ENCODE measurements at regions not wholly inside any gene's neighbourhood (a gene's known extent, or its start where the extent isn't known, plus 50 kb on each side); places are given as distances from the start of the nearest gene placed in this dataset.
"Not testable (repeated sequence)": the region's sequence is repeated elsewhere in the genome, so short reads cannot be mapped to it uniquely, and the experiment has no call there.

GRCh38 chr1:149246212-149246611, 142.9 kb upstream of the NBPF9 start:
- BruUV-seq (replicated peaks); CTCF ChIA-PET; intact Hi-C loops (cut with micrococcal nuclease; ENCODE audit: unreplicated experiment): not testable (repeated sequence)

GRCh38 chr1:149248610-149249009, 145.3 kb upstream of the NBPF9 start:
- BruUV-seq (replicated peaks); H3K4me3 Mint-ChIP-seq (ENCODE audit: low read depth, unreplicated experiment); H3K9me3 Mint-ChIP-seq (ENCODE audit: low read depth, unreplicated experiment); intact Hi-C loops (cut with micrococcal nuclease; ENCODE audit: unreplicated experiment); H3K36me3 Mint-ChIP-seq (ENCODE audit: insufficient read depth, unreplicated experiment); CTCF ChIA-PET; H3K27ac Mint-ChIP-seq (ENCODE audit: unreplicated experiment); H3K4me1 Mint-ChIP-seq (ENCODE audit: low read depth, unreplicated experiment); H3K27me3 Mint-ChIP-seq (ENCODE audit: unreplicated experiment); DNase-seq: not testable (repeated sequence)

More at GRCh38 chr1:149246212-149246611, 142.9 kb upstream of the NBPF9 start:
- DNase-seq; H3K36me3 Mint-ChIP-seq (ENCODE audit: insufficient read depth, unreplicated experiment); H3K9me3 Mint-ChIP-seq (ENCODE audit: low read depth, unreplicated experiment); H3K4me3 Mint-ChIP-seq (ENCODE audit: low read depth, unreplicated experiment); H3K4me1 Mint-ChIP-seq (ENCODE audit: low read depth, unreplicated experiment); H3K27ac Mint-ChIP-seq (ENCODE audit: unreplicated experiment); H3K27me3 Mint-ChIP-seq (ENCODE audit: unreplicated experiment): not testable (repeated sequence)

GRCh38 chr1:149249850-149250467, 146.6 kb upstream of the NBPF9 start:
- H3K36me3 Mint-ChIP-seq (ENCODE audit: insufficient read depth, unreplicated experiment); intact Hi-C loops (cut with micrococcal nuclease; ENCODE audit: unreplicated experiment); CTCF ChIA-PET: not testable (repeated sequence)

GRCh38 chr1:149254894-149255847, 151.8 kb upstream of the NBPF9 start:
- H3K4me3 Mint-ChIP-seq (ENCODE audit: low read depth, unreplicated experiment); H3K27me3 Mint-ChIP-seq (ENCODE audit: unreplicated experiment); intact Hi-C loops (cut with micrococcal nuclease; ENCODE audit: unreplicated experiment); H3K36me3 Mint-ChIP-seq (ENCODE audit: insufficient read depth, unreplicated experiment); H3K9me3 Mint-ChIP-seq (ENCODE audit: low read depth, unreplicated experiment); CTCF ChIA-PET; H3K4me1 Mint-ChIP-seq (ENCODE audit: low read depth, unreplicated experiment); H3K27ac Mint-ChIP-seq (ENCODE audit: unreplicated experiment); BruUV-seq (replicated peaks); DNase-seq: not testable (repeated sequence)

More at GRCh38 chr1:149249850-149250467, 146.6 kb upstream of the NBPF9 start:
- not testable (repeated sequence) for H3K9me3 Mint-ChIP-seq (ENCODE audit: low read depth, unreplicated experiment); H3K27ac Mint-ChIP-seq (ENCODE audit: unreplicated experiment); H3K4me1 Mint-ChIP-seq (ENCODE audit: low read depth, unreplicated experiment); DNase-seq; BruUV-seq (replicated peaks); H3K27me3 Mint-ChIP-seq (ENCODE audit: unreplicated experiment); H3K4me3 Mint-ChIP-seq (ENCODE audit: low read depth, unreplicated experiment)

DNA sequence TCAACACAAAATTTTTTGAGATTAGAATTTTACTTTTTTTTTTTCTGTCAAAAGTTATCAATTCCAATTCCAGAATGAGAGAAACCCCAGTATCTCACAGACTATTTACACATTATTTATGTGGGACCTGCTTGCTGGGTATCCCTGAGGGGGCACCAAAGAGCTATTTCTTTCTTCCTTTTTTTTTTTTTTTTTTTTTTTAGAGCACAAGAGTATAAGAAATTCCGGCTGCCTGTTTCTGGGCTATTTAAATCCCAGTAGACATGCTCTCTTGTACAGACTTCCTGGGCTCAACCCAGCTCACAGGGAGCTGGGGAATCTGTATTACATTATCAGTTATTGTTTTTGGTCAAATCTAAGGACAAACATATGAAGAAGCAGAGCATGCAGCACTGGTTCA, 156.9 kb upstream of the NBPF9 start:
- H3K36me3 Mint-ChIP-seq (ENCODE audit: insufficient read depth, unreplicated experiment); intact Hi-C loops (cut with micrococcal nuclease; ENCODE audit: unreplicated experiment); BruUV-seq (replicated peaks); H3K4me3 Mint-ChIP-seq (ENCODE audit: low read depth, unreplicated experiment); H3K27ac Mint-ChIP-seq (ENCODE audit: unreplicated experiment); H3K4me1 Mint-ChIP-seq (ENCODE audit: low read depth, unreplicated experiment); CTCF ChIA-PET; H3K9me3 Mint-ChIP-seq (ENCODE audit: low read depth, unreplicated experiment); DNase-seq; H3K27me3 Mint-ChIP-seq (ENCODE audit: unreplicated experiment): not testable (repeated sequence)

DNA sequence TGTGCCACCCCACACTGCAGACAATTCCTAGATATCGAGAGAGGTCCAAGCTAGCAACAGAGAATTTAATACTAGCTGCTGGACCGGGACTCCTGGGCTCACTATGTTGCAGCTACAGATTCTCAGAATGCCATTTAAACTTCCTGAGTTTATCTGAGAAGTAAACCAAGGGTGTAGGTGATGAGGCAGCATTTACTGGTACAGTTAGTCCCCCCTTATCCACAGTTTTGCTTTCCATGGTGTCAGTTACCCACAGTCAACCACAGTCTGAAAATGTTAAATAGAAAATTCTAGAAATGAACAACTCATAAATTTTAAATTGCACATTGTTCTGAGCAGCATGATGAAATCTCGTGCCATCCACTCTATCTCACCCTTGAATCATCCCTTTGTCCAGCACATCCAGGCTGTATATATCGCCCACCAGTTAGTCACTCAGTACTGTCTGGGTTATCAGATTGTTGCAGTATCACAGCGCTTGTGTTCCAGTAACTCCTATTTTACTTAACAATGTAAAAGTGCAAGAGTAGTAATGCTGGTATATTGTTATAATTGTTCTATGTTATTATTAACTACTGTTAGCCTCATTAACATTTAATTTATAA, 157.5 kb upstream of the NBPF9 start:
- H3K4me1 Mint-ChIP-seq (ENCODE audit: low read depth, unreplicated experiment); H3K27ac Mint-ChIP-seq (ENCODE audit: unreplicated experiment); intact Hi-C loops (cut with micrococcal nuclease; ENCODE audit: unreplicated experiment); BruUV-seq (replicated peaks); H3K9me3 Mint-ChIP-seq (ENCODE audit: low read depth, unreplicated experiment); DNase-seq; CTCF ChIA-PET; H3K27me3 Mint-ChIP-seq (ENCODE audit: unreplicated experiment); H3K36me3 Mint-ChIP-seq (ENCODE audit: insufficient read depth, unreplicated experiment); H3K4me3 Mint-ChIP-seq (ENCODE audit: low read depth, unreplicated experiment): not testable (repeated sequence)

DNA sequence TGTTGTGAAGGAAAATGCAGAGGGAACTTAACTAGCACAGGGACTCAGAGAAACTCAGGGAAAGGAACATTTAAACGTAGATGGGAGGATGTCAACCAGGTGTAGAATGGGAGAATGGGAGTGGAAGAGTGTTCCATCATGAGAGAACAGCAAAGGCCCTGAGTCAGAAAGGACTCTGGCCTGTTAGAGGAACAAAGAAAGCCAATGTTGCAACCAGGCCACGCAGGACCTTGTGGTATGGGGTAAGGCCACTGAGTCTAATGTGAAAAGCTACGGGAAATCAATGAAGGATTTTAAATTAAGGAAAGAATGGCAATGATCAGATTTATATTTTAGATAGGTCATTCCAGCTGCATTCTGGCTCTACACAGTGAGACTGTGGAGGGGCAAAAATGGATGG, 163.9 kb upstream of the NBPF9 start:
- H3K27me3 Mint-ChIP-seq (ENCODE audit: unreplicated experiment); H3K9me3 Mint-ChIP-seq (ENCODE audit: low read depth, unreplicated experiment); H3K4me1 Mint-ChIP-seq (ENCODE audit: low read depth, unreplicated experiment); intact Hi-C loops (cut with micrococcal nuclease; ENCODE audit: unreplicated experiment); CTCF ChIA-PET; H3K4me3 Mint-ChIP-seq (ENCODE audit: low read depth, unreplicated experiment); DNase-seq; H3K27ac Mint-ChIP-seq (ENCODE audit: unreplicated experiment); BruUV-seq (replicated peaks); H3K36me3 Mint-ChIP-seq (ENCODE audit: insufficient read depth, unreplicated experiment): not testable (repeated sequence)

DNA sequence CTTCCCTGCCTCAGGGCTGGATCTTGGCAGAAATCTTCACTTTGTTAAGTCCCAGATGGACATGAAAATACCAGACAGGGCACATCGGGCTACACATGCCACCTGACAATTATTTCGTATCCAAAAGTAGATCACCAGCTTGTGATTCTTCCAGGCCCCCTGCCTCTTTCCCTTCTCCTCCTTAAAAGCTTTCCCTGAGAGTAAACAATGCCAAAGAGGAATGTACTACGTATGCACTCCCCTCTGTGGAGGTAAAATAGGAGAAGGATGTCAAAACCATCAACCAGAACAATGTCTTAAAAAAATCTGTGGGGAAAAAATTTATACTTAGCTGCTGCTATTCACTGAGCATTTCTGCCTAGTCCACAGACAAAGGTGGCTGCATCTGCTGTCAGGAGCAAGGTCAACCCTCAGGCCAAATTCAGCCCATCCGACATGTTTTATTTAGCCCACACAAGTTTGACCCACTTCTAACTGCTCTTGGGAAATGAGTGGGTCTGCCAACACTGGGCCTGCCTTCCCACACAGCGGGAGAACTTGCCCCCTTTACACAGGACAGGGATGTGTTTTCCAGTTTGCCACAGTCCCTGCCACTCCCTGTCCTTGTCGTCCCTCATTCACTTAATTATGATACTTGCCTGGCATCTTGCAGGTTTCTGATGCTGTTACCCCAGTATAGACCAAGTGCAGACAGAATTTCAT, 165.8 kb upstream of the NBPF9 start:
- H3K27ac Mint-ChIP-seq (ENCODE audit: unreplicated experiment); H3K36me3 Mint-ChIP-seq (ENCODE audit: insufficient read depth, unreplicated experiment); intact Hi-C loops (cut with micrococcal nuclease; ENCODE audit: unreplicated experiment); CTCF ChIA-PET; H3K9me3 Mint-ChIP-seq (ENCODE audit: low read depth, unreplicated experiment); H3K27me3 Mint-ChIP-seq (ENCODE audit: unreplicated experiment); H3K4me3 Mint-ChIP-seq (ENCODE audit: low read depth, unreplicated experiment); DNase-seq; H3K4me1 Mint-ChIP-seq (ENCODE audit: low read depth, unreplicated experiment); BruUV-seq (replicated peaks): not testable (repeated sequence)

GRCh38 chr1:149269833-149270232, 166.5 kb upstream of the NBPF9 start:
- CTCF ChIA-PET; H3K4me1 Mint-ChIP-seq (ENCODE audit: low read depth, unreplicated experiment); BruUV-seq (replicated peaks); H3K27ac Mint-ChIP-seq (ENCODE audit: unreplicated experiment); H3K9me3 Mint-ChIP-seq (ENCODE audit: low read depth, unreplicated experiment); H3K4me3 Mint-ChIP-seq (ENCODE audit: low read depth, unreplicated experiment); DNase-seq; intact Hi-C loops (cut with micrococcal nuclease; ENCODE audit: unreplicated experiment); H3K36me3 Mint-ChIP-seq (ENCODE audit: insufficient read depth, unreplicated experiment); H3K27me3 Mint-ChIP-seq (ENCODE audit: unreplicated experiment): not testable (repeated sequence)

All from Calu3 (cell line).